H9 (cell line): ENCODE measurements at regions not wholly inside any gene's neighbourhood (a gene's known extent, or its start where the extent isn't known, plus 50 kb on each side); places are given as distances from the start of the nearest gene placed in this dataset.

Experiments used
- DNase-seq: peaks from one replicate; pipeline ENCODE4 v3.0.0-alpha.2; 2017
- H2AFZ ChIP-seq: one replicate; pipeline ENCODE4 v1.6.1; 2013; ENCODE audit warnings: mild to moderate bottlenecking, low read length, control low read depth, moderate library complexity
- H2AK5ac ChIP-seq: 2 replicates; pipeline ENCODE4 v1.6.1; 2013; ENCODE audit warnings: low read length, control low read depth, mixed read lengths; ENCODE audit not compliant: insufficient read length
- H2BK120ac ChIP-seq: one replicate; pipeline ENCODE4 v1.6.1; 2013; ENCODE audit warnings: low read depth, mild to moderate bottlenecking, low read length, control low read depth, inconsistent platforms; ENCODE audit not compliant: poor library complexity, severe bottlenecking
- H2BK12ac ChIP-seq: 2 replicates; pipeline ENCODE4 v1.6.1; 2013; ENCODE audit warnings: low read length, control low read depth, mixed read lengths, low read depth; ENCODE audit not compliant: insufficient read length
- H2BK15ac ChIP-seq: 2 replicates; pipeline ENCODE4 v1.6.1; 2013; ENCODE audit warnings: low read depth, low read length, control low read depth
- H2BK20ac ChIP-seq: one replicate; pipeline ENCODE4 v1.6.1; 2013; ENCODE audit warnings: low read depth, mild to moderate bottlenecking, low read length, control low read depth, inconsistent platforms; ENCODE audit not compliant: poor library complexity, severe bottlenecking
- H2BK5ac ChIP-seq: 2 replicates; pipeline ENCODE4 v1.6.1; 2013; ENCODE audit warnings: low read length, control low read depth, mixed read lengths; ENCODE audit not compliant: insufficient read length
- H3K14ac ChIP-seq: 2 replicates; pipeline ENCODE4 v1.6.1; 2013; ENCODE audit warnings: low read length, control low read depth; ENCODE audit not compliant: insufficient read depth
- H3K18ac ChIP-seq: 2 replicates; pipeline ENCODE4 v1.6.1; 2013; ENCODE audit warnings: low read depth, mild to moderate bottlenecking, mixed read lengths, low read length, control low read depth; ENCODE audit not compliant: insufficient read length
- H3K23ac ChIP-seq: 2 replicates; pipeline ENCODE4 v1.6.1; 2013; ENCODE audit warnings: low read length, control low read depth, mixed read lengths, low read depth; ENCODE audit not compliant: insufficient read length
- H3K23me2 ChIP-seq: 2 replicates; pipeline ENCODE4 v1.6.1; 2013; ENCODE audit warnings: low read depth, mild to moderate bottlenecking, mixed read lengths, low read length, control low read depth; ENCODE audit not compliant: insufficient read length, poor library complexity, severe bottlenecking
- H3K27ac ChIP-seq: 2 replicates; pipeline ENCODE4 v1.5.1; 2013; ENCODE audit warnings: low read length, control low read depth, mixed read lengths, low read depth; ENCODE audit not compliant: insufficient read length
- H3K27me3 ChIP-seq: 2 replicates; pipeline ENCODE4 v1.6.1; 2013; ENCODE audit warnings: low read length, control low read depth, inconsistent platforms; ENCODE audit not compliant: insufficient read depth
- H3K4ac ChIP-seq: 2 replicates; pipeline ENCODE4 v1.6.1; 2013; ENCODE audit warnings: low read depth, mild to moderate bottlenecking, control low read depth, inconsistent platforms, low read length, moderate library complexity
- H3K4me1 ChIP-seq: 2 replicates; pipeline ENCODE4 v1.6.1; 2013; ENCODE audit warnings: low read length, control low read depth, inconsistent platforms; ENCODE audit not compliant: insufficient read depth
- H3K4me2 ChIP-seq: 2 replicates; pipeline ENCODE4 v1.6.1; 2013; ENCODE audit warnings: low read length, control low read depth, mixed read lengths; ENCODE audit not compliant: insufficient read length, insufficient read depth
- H3K56ac ChIP-seq: 2 replicates; pipeline ENCODE4 v1.6.1; 2013; ENCODE audit warnings: low read depth, mild to moderate bottlenecking, mixed read lengths, low read length, control low read depth; ENCODE audit not compliant: insufficient read length
- H3K79me1 ChIP-seq: 2 replicates; pipeline ENCODE4 v1.6.1; 2013; ENCODE audit warnings: low read depth, mild to moderate bottlenecking, moderate library complexity, low read length, control low read depth, inconsistent platforms; ENCODE audit not compliant: insufficient read depth, poor library complexity, severe bottlenecking
- H3K79me2 ChIP-seq: 2 replicates; pipeline ENCODE4 v1.6.1; 2013; ENCODE audit warnings: low read length, control low read depth, inconsistent platforms; ENCODE audit not compliant: insufficient read depth
- H3K9ac ChIP-seq: 2 replicates; pipeline ENCODE4 v1.6.1; 2013; ENCODE audit warnings: low read length, control low read depth, mixed read lengths; ENCODE audit not compliant: insufficient read length; ENCODE audit errors: extremely low read depth
- H3K9me3 ChIP-seq: one replicate; pipeline ENCODE4 v1.6.1; 2013; ENCODE audit warnings: low read depth, low read length, inconsistent platforms; ENCODE audit not compliant: control insufficient read depth
- H3T11ph ChIP-seq: one replicate; pipeline ENCODE4 v1.6.1; 2013; ENCODE audit warnings: mild to moderate bottlenecking, low read length, control low read depth, inconsistent platforms
- H4K20me1 ChIP-seq: one replicate; pipeline ENCODE4 v1.6.1; 2013; ENCODE audit not compliant: control insufficient read depth, insufficient read length, insufficient read depth
- H4K5ac ChIP-seq: 2 replicates; pipeline ENCODE4 v1.6.1; 2013; ENCODE audit warnings: low read depth, mild to moderate bottlenecking, mixed read lengths, low read length, control low read depth; ENCODE audit not compliant: insufficient read length
- H4K8ac ChIP-seq: replicated peaks from 2 replicates; pipeline ENCODE4 v1.6.1; 2013; ENCODE audit warnings: low read length, control low read depth, mixed read lengths, low read depth; ENCODE audit not compliant: insufficient read length
- H4K91ac ChIP-seq: 2 replicates; pipeline ENCODE4 v1.6.1; 2013; ENCODE audit warnings: low read depth, mild to moderate bottlenecking, moderate library complexity, mixed read lengths, low read length, control low read depth; ENCODE audit not compliant: insufficient read length
- H3K27ac Mint-ChIP-seq, 3 experiments: 2 replicates in 2 of 3; 3 replicates in 1 of 3; pipeline ENCODE4 v1.8.0; 2020 to 2021; ENCODE audit warnings: mixed read lengths in 3 of 3, mild to moderate bottlenecking in 1 of 3, moderate library complexity in 1 of 3
- H3K27me3 Mint-ChIP-seq: 2 replicates; pipeline ENCODE4 v1.8.0; 2021; ENCODE audit warnings: low read depth, mild to moderate bottlenecking, moderate library complexity, mixed read lengths
- H3K36me3 Mint-ChIP-seq, 3 experiments: 2 replicates in 2 of 3; 3 replicates in 1 of 3; pipeline ENCODE4 v1.8.0; 2020 to 2021; ENCODE audit warnings: low read depth in 3 of 3, mixed read lengths in 3 of 3; ENCODE audit not compliant: insufficient read depth in 1 of 3
- H3K4me1 Mint-ChIP-seq, 2 experiments: 2 replicates each; pipeline ENCODE4 v1.8.0; 2020; ENCODE audit warnings: mixed read lengths in 2 of 2
- H3K4me3 Mint-ChIP-seq, 2 experiments: 2 replicates in 1 of 2; 3 replicates in 1 of 2; pipeline ENCODE4 v1.8.0; 2020 to 2021; ENCODE audit warnings: mild to moderate bottlenecking in 2 of 2, mixed read lengths in 2 of 2, moderate library complexity in 1 of 2
- H3K9me3 Mint-ChIP-seq, 2 experiments: 2 replicates in 1 of 2; 3 replicates in 1 of 2; pipeline ENCODE4 v1.8.0; 2020; ENCODE audit warnings: mild to moderate bottlenecking in 2 of 2, mixed read lengths in 2 of 2, moderate library complexity in 1 of 2
- CTCF ChIP-seq: fragments of 200-600 bp; sonication (generic); conservative IDR thresholded peaks from 3 replicates; pipeline ENCODE4 v1.8.0; 2021; ENCODE audit warnings: antibody characterized with exemption, mild to moderate bottlenecking
- WGBS: extraction: QIAGEN DNeasy Blood & Tissue Kit; methylation state at CpG from one replicate; pipeline ENCODE4 v1.1.7; 2013; ENCODE audit warnings: missing lambda C conversion rate, low lambda C conversion rate, mixed read lengths; ENCODE audit not compliant: insufficient read length; ENCODE audit errors: extremely low coverage; 5-methylcytosine and 5-hydroxymethylcytosine counted together

GRCh38 chr16:6114691-6115090, 1017.1 kb upstream of the EEF2KMT start:
- no peak overlapping the region for H3K56ac ChIP-seq
- no peaks in the 10 kb centered on the region for H3K79me1 ChIP-seq
- no peak overlapping the region for H3K23ac ChIP-seq
- no peak overlapping the region for H2AFZ ChIP-seq
- H2BK12ac ChIP-seq = no peak overlapping the region
- no peaks in the 10 kb centered on the region for H3K9me3 ChIP-seq
- H3K4me2 ChIP-seq = no peak overlapping the region
- TF ChIP-seq CTCF = no peak
- peaks cover 0 to 7% of the 10 kb centered on the region in 2 experiments; a peak in 1 of 5 replicates for H3K9me3 Mint-ChIP-seq
- no peak overlapping the region for H3K4ac ChIP-seq
- no peak overlapping the region for H3T11ph ChIP-seq
- no peak for DNase-seq
- no CpG with 5 or more reads among the region's 2 CpGs for WGBS
- H2BK15ac ChIP-seq = no peak overlapping the region
- no peak overlapping the region for H3K14ac ChIP-seq
- peaks cover 0 to 5% (median 0%) of the 10 kb centered on the region in 3 experiments; a peak in 2 of 7 replicates for H3K36me3 Mint-ChIP-seq
- H3K27ac Mint-ChIP-seq = no peak overlapping the region
- H4K8ac ChIP-seq = no peak overlapping the region
- H4K20me1 ChIP-seq = no peaks in the 10 kb centered on the region
- no peaks in the 10 kb centered on the region for H3K23me2 ChIP-seq
- H3K79me2 ChIP-seq = no peaks in the 10 kb centered on the region
- no peak overlapping the region for H3K27ac ChIP-seq
- no peak overlapping the region for H3K18ac ChIP-seq
- no peak overlapping the region for H3K4me3 Mint-ChIP-seq
- H4K91ac ChIP-seq = no peak overlapping the region
- H4K5ac ChIP-seq = no peak overlapping the region
- H2BK5ac ChIP-seq = no peak overlapping the region
- H2BK120ac ChIP-seq = no peak overlapping the region
- H3K27me3 Mint-ChIP-seq = no peaks in the 10 kb centered on the region
- H3K4me1 Mint-ChIP-seq = peaks cover 17 to 18% of the 10 kb centered on the region in 2 experiments
- no peak overlapping the region for H2BK20ac ChIP-seq
- H3K27me3 ChIP-seq = no peaks in the 10 kb centered on the region
- H2AK5ac ChIP-seq = no peak overlapping the region
- H3K4me1 ChIP-seq = no peaks in the 10 kb centered on the region; the same call in 1 of the 2 replicates
- no peak overlapping the region for H3K9ac ChIP-seq
